GM21737 (cell line): ENCODE measurements at regions not wholly inside any gene's neighbourhood (a gene's known extent, or its start where the extent isn't known, plus 50 kb on each side); places are given as distances from the start of the nearest gene placed in this dataset.
"Not testable (repeated sequence)": the region's sequence is repeated elsewhere in the genome, so short reads cannot be mapped to it uniquely, and the experiment has no call there.

ENCODE experiments used
- ATAC-seq: cut with Tn5 transposase; IDR thresholded peaks from one replicate; pipeline ENCODE4 v1.9.1; 2021; ENCODE audit warnings: mild to moderate bottlenecking, moderate library complexity; ENCODE audit not compliant: unreplicated experiment

DNA sequence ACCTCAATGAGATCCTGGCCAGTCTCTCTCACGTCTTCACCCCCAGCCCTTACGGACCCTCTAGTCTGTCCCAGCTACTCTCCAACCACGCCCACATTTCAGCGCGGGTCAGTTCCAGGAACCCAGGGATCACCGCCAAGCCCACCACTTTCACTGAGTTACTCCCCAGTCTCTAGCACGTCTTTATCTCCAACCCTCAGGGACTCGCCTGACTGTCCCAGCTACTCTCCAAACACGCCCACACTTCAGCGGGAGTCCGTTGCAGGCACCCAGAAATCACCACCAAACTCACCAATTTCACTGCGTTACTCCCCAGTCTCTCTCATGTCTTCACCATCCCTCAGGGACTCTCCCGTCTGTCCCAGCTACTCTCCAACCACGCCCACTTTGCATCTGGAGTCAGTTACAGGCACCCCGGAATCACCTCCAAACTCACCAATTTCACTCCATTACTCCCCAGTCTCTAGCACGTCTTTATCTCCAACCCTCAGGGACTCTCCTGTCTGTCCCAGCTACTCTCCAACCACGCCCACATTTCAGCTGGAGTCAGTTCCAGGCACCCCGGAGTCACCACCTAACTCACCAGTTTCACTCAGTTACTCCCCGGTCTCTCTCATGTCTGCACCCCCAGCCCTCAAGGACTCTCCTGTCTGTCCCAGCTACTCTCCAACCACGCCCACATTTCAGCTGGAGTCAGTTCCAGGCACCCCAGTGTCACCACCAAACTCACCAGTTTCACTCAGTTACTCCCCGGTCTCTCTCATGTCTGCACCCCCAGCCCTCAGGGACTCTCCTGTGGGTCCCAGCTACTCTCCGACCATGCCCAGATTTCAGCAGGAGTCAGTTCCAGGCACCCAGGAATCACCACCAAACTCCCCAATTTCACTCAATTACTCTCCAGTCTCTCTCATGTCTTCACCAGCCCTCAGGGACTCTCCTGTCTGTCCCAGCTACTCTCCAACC lies 336.8 kb downstream of the CWH43 start:
- not testable (repeated sequence) for ATAC-seq

DNA sequence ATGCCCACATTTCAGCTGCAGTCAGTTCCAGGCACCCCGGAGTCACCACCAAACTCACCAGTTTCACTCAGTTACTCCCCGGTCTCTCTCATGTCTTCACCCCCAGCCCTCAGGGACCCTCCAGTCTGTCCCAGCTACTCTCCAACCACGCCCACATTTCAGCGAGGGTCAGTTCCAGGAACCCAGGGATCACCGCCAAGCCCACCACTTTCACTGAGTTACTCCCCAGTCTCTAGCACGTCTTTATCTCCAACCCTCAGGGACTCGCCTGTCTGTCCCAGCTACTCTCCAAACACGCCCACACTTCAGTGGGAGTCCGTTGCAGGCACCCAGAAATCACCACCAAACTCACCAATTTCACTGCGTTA lies 337.5 kb downstream of the CWH43 start:
- ATAC-seq, result not testable (repeated sequence)
